Left cardiac atrium (tissue), 4 donors: ENCODE measurements at regions not wholly inside any gene's neighbourhood (a gene's known extent, or its start where the extent isn't known, plus 50 kb on each side); places are given as distances from the start of the nearest gene placed in this dataset.
A peak's percentile ranks its signal among the peaks of the same experiment; 100 is the strongest.

Experiments
- ATAC-seq, 2 donors: fragments of 200-7000 bp; cut with Tn5 transposase; one replicate each; pipeline ENCODE4 v1.9.1; 2020; ENCODE audit warnings: mild to moderate bottlenecking in 2 of 2, moderate library complexity in 2 of 2
- DNase-seq: peaks from one replicate; pipeline ENCODE4 v3.0.0-alpha.2; 2020
- intact Hi-C, 2 donors: fragments of 100-400 bp; cut with DNase I; formaldehyde crosslinking; loops; one replicate each; pipeline versions ENCODE4 v1.14.1 to v1.15.1; 2022 to 2023
- donor health status: DM: no; HTN: yes; CAD: no.
- donor health status: DM: no; HTN: yes; CAD: no; lungs with severe emphysema.
- donor health status: DM: yes; HTN: yes; CAD: no.
- donor health status: Dilated cardiomyopathy.

- intact Hi-C loops = no loop called here
- DNase-seq (no peak), ATAC-seq (no peak)
These were observed 631.0 kb upstream of the GRM7 start for GRCh38 chr3:6229778-6230410.

GRCh38 chr3:6242104-6242503, 618.8 kb upstream of the GRM7 start:
- ATAC-seq (peak in 1 of 2 donors; percentile 56), DNase-seq (no peak)
- intact Hi-C loops = no loop called here

GRCh38 chr3:6248528-6248927, 612.4 kb upstream of the GRM7 start:
- intact Hi-C loops = no loop called here
- ATAC-seq = no peak
- DNase-seq = no peak

DNA sequence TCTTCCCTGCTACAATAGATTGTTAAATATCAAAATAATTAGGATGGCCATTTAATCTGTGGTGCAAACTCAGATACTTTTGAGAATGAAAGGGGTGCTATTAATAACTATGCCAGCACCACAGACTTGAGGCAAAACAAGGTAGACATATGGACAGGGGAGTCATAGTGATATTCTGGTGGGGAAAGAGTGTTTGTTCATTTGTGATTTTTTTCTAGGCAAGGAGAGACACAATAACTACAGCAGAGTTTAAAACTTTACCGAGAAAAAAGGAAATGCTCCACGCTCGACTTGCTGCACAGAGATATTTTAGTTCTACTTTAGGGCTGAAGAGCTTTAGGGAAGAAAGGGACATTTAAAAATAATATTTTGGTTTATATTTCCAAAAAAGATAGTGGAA, 611.2 kb upstream of the GRM7 start:
- intact Hi-C loops = no loop called here
- no peak for DNase-seq
- ATAC-seq = no peak

DNA sequence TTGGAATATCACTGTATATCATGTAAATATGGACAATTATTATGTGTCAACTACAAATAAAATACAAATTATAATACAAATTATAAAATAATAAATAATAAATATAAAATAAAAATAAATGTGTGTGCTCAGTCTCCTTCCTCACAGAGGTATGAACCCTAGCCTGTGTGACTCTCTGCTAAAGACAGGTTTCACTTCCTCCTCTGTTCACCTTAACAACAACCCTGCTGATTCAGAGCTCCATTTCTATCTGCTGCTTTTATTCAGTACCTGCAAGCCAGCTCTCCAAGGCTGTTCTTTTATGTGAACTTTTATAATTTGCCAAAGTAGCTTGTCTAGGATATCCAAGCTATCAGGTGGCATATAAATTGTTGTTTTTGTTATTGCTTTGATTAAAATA, 610.7 kb upstream of the GRM7 start:
- no peak for ATAC-seq
- intact Hi-C loops = no loop called here
- DNase-seq = no peak

DNA sequence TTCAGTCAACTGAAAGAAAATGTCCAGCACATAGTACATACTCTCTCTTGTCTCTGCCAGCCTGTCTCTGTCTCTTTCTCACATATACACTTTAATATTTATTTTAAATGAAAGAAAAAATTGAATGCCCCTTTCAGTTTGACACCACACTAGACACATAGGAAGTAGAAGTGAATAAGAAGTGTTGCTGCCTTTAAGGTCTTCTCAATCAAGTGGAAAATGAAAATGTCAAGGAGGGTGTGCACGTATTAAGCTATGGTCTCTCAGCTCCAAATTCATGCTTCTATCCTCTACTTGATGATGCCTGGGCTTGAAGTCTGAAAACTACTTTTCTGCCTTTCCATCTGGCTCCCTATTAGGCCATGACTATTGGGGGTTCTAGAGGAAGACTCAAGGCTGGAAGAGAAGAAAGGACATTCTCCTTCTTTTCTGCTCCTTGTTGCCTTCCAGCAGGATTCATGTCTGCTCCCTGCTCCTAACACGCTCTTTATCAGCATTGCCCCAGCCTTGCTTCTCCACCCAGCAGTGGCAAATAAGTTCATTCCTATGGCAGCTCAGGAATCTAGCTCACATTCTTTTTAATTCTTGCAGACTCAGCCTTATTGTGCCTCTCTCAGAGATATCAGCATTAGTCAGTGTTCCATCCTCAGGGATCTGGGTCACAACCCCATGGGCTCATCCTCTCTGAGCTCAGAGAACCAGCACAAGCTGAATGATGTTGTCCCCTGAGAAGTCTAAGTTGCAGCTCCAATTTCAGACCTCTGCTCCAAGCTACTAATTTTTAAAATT, 609.1 kb upstream of the GRM7 start:
- ATAC-seq (peak in 1 of 2 donors; percentile 42), DNase-seq (no peak)
- intact Hi-C loops = no loop called here

GRCh38 chr3:6254490-6254889, 606.4 kb upstream of the GRM7 start:
- DNase-seq = no peak
- intact Hi-C loops = no loop called here
- ATAC-seq = no peak

- DNase-seq (no peak), ATAC-seq (no peak)
- intact Hi-C loops = no loop called here
These were observed 605.7 kb upstream of the GRM7 start for GRCh38 chr3:6255229-6255628.

GRCh38 chr3:6260551-6261191, 600.2 kb upstream of the GRM7 start:
- intact Hi-C loops = no loop called here
- ATAC-seq (no peak), DNase-seq (no peak)

GRCh38 chr3:6262010-6262409, 598.9 kb upstream of the GRM7 start:
- ATAC-seq = no peak
- no peak for DNase-seq
- intact Hi-C loops = no loop called here

DNA sequence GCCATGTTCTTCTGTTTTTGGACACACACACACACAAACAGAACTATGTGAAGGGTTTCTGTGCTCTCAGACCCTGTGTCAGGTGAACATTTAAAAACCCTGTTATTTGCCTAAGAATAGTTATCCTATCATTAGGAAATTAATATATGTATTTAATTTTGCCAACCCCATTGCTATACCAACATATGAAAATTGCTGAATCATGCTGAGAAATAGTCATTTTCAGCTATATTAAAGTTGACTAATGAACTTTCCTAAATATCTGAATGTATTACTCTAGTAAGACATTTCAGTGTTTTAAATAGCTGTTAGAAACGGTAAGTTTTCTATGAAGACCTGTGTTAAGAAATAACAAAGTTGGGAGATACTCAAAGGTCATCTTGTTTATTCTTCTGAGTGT, 596.9 kb upstream of the GRM7 start:
- ATAC-seq = no peak
- intact Hi-C loops = no loop called here

DNA sequence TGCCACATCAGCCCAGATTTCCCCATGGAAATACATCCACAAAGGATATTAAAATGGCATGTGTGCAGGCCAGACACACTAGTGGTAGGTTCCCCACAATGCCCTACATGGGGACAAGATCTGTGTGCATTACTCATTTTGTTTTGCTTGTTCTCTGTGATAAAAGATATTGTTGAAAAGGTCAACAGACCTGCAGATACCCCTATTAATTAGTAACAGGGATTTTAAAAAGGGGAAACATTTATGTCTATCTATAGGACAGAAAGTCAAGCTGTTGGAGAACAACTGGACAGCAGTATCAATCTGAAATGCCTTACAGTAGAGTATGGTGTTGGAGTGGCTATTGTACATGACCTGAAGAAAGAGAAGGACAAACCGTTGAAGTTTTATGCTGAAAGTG, 596.0 kb upstream of the GRM7 start:
- DNase-seq = no peak
- ATAC-seq = no peak
- intact Hi-C loops = no loop called here

More for the DNA sequence above, 596.9 kb upstream of the GRM7 start:
- DNase-seq = no peak

GRCh38 chr3:6266135-6266534, 594.8 kb upstream of the GRM7 start:
- ATAC-seq (no peak), DNase-seq (no peak)
- intact Hi-C loops = no loop called here

GRCh38 chr3:6273878-6274277, 587.0 kb upstream of the GRM7 start:
- DNase-seq (no peak), ATAC-seq (no peak)
- intact Hi-C loops = no loop called here

DNA sequence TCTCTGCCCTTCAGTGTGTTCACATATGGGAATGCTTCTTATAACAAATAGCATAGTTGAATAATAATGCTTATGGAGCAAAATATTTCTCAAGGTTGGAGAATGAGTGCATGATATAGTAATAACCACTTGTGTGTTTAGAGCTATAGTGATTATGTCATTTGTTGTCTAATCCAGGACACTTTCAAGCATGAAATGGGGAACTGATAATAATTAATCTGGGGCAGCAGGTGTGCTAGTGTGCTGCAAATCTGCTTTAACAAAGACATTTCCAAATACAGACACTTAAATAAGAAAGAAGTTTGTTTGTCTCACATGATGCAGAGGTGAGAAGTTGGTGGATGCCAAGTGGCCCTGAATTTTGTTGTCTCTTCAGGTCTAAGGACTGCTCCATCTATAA, 579.3 kb upstream of the GRM7 start:
- DNase-seq (no peak), ATAC-seq (no peak)
- intact Hi-C loops = no loop called here

DNA sequence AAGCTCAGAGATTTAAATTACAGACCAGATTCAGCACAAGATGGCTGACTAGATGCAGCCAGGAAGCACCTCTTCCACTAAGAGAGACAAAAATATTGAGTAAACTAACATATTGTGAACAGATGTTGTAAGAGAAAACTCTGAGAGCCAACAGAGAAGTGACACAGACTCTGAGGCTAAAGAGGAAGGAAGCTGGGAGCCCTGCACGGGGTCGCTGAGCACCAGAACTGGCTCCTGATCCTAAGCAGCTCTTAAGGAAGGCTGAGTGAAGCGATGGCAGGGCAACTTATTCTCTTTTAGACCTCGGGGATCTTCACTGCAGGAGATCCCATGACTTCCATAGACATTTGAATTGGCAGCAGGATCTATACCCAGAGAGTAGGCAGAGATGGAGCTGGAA, 578.0 kb upstream of the GRM7 start:
- no peak for DNase-seq
- intact Hi-C loops = no loop called here
- no peak for ATAC-seq

- DNase-seq (no peak), ATAC-seq (peak in 1 of 2 donors; percentile 67)
- intact Hi-C loops = no loop called here
These were observed 573.6 kb upstream of the GRM7 start for GRCh38 chr3:6287088-6287875.

- DNase-seq (no peak), ATAC-seq (no peak)
- intact Hi-C loops = no loop called here
These were observed 559.3 kb upstream of the GRM7 start for GRCh38 chr3:6301626-6302025.

DNA sequence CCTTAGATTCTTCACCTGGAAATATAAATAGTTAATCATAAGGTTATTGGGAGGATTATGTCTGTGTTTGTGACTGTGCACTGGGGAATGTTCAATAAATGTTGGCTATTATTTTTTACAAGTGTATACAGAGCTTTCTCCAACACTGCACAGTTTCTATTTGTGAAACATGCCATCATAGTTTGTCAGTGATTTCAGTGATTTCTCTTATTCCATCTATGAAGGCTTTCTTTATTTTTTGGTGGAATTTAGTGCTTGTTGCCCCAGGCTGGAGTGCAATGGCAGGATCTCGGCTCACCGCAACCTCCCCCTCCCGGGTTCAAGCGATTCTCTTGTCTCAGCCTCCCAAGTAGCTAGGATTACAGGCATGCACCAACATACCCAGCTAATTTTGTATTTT, 545.0 kb upstream of the GRM7 start:
- DNase-seq (no peak), ATAC-seq (no peak)
- intact Hi-C loops = no loop called here

GRCh38 chr3:6321999-6322398, 538.9 kb upstream of the GRM7 start:
- ATAC-seq (no peak), DNase-seq (no peak)
- intact Hi-C loops = no loop called here
